OCI-LY3 (cell line): ENCODE measurements at regions not wholly inside any gene's neighbourhood (a gene's known extent, or its start where the extent isn't known, plus 50 kb on each side); places are given as distances from the start of the nearest gene placed in this dataset.

Experiments
- H2AFZ ChIP-seq: fragments of 200-600, 300-600 bp; shearing (Covaris generic); 2 replicates; pipeline ENCODE4 v1.6.0; 2014; ENCODE audit warnings: antibody characterized with exemption, low read depth, low read length
- H3K27ac ChIP-seq: fragments of 200-600, 300-600 bp; sonication (generic); 2 replicates; pipeline ENCODE4 v1.5.1; 2014; ENCODE audit warnings: mild to moderate bottlenecking, low read length, moderate library complexity, mixed read lengths
- H3K27me3 ChIP-seq: fragments of 200-600, 300-600 bp; sonication (generic); 2 replicates; pipeline ENCODE4 v1.6.1; 2014; ENCODE audit warnings: low read depth, low read length, mixed read lengths
- H3K36me3 ChIP-seq: fragments of 200-600, 300-600 bp; sonication (generic); replicated peaks from 2 replicates; pipeline ENCODE3; 2014; ENCODE audit warnings: low read depth, low read length, mixed read lengths
- H3K4me1 ChIP-seq: fragments of 300-600, 200-600 bp; sonication (generic); 2 replicates; pipeline ENCODE4 v1.6.1; 2014; ENCODE audit warnings: low read length, mixed read lengths
- H3K4me2 ChIP-seq: fragments of 200-600, 300-600 bp; sonication (generic); 2 replicates; pipeline ENCODE4 v1.6.1; 2014; ENCODE audit warnings: low read length, mixed read lengths
- H3K4me3 ChIP-seq: fragments of 300-600, 200-600 bp; sonication (generic); 2 replicates; pipeline ENCODE4 v1.5.1; 2014; ENCODE audit warnings: antibody characterized with exemption, mild to moderate bottlenecking, low read length, moderate library complexity
- H3K79me2 ChIP-seq: fragments of 300-600, 200-600 bp; shearing (Covaris generic); 2 replicates; pipeline ENCODE4 v1.6.1; 2014; ENCODE audit warnings: mild to moderate bottlenecking, low read length, mixed read lengths
- H3K9ac ChIP-seq: fragments of 300-600, 200-600 bp; shearing (Covaris generic); 2 replicates; pipeline ENCODE4 v1.6.0; 2014; ENCODE audit warnings: mild to moderate bottlenecking, low read length, moderate library complexity
- H3K9me3 ChIP-seq: fragments of 200-600, 300-600 bp; shearing (Covaris generic); 2 replicates; pipeline ENCODE4 v1.6.1; 2014; ENCODE audit warnings: low read length, mixed read lengths; ENCODE audit not compliant: insufficient read depth
- H4K20me1 ChIP-seq: fragments of 200-600, 300-600 bp; sonication (generic); 2 replicates; pipeline ENCODE4 v1.6.1; 2016; ENCODE audit warnings: low read length, mixed read lengths; ENCODE audit not compliant: insufficient read depth
- EZH2phosphoT487 ChIP-seq: fragments of 200-600 bp; shearing (Covaris generic); IDR thresholded peaks from 2 replicates; pipeline ENCODE4 v1.6.1; 2018; ENCODE audit warnings: antibody characterized with exemption, mixed run types, low read depth
- TF ChIP-seq, protein P1 (sequence below): fragments of 200-600, 300-600 bp; sonication (generic); IDR thresholded peaks from 2 replicates; pipeline ENCODE4 v1.5.1; 2014; ENCODE audit warnings: antibody characterized with exemption, low read length, low read depth

DNA sequence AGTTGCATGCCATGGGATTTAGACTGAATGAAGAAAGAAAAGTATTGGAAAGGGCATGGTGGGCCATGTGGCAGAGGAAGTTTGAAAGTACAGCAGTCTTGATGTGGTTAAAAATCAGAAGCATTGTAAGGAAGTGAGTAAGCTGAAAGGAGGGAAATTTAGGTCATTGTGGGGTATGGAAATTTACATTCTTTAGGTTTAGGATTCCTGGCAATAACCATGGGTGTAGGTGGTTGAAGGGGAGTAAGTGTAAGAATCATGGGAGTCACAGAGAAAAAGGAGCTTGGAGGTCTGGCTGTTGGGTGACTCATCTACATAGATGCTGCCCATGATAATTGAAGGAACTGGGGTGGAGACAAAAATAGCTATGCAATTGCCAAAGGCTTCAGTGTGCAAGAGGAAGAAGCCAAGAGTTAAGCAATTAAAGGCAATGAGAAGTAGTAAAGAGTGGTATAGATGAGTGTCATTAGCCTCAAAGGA is 243.8 kb upstream of the LDB2 start:
- Histone ChIP-seq H3K4me2 (no peak overlapping the region), H3K36me3 (no peaks in the 10 kb centered on the region), H3K79me2 (no peaks in the 10 kb centered on the region), H3K27ac (no peak overlapping the region), H3K4me3 (no peak overlapping the region), H3K9me3 (peaks cover 5% of the 10 kb centered on the region; the same call in 1 of the 2 replicates), H2AFZ (no peak overlapping the region), H4K20me1 (no peaks in the 10 kb centered on the region), H3K9ac (no peak overlapping the region), H3K27me3 (no peaks in the 10 kb centered on the region), H3K4me1 (no peaks in the 10 kb centered on the region)
- no peak for TF ChIP-seq EZH2phosphoT487
- TF ChIP-seq, protein P1, sequence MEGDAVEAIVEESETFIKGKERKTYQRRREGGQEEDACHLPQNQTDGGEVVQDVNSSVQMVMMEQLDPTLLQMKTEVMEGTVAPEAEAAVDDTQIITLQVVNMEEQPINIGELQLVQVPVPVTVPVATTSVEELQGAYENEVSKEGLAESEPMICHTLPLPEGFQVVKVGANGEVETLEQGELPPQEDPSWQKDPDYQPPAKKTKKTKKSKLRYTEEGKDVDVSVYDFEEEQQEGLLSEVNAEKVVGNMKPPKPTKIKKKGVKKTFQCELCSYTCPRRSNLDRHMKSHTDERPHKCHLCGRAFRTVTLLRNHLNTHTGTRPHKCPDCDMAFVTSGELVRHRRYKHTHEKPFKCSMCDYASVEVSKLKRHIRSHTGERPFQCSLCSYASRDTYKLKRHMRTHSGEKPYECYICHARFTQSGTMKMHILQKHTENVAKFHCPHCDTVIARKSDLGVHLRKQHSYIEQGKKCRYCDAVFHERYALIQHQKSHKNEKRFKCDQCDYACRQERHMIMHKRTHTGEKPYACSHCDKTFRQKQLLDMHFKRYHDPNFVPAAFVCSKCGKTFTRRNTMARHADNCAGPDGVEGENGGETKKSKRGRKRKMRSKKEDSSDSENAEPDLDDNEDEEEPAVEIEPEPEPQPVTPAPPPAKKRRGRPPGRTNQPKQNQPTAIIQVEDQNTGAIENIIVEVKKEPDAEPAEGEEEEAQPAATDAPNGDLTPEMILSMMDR = no peak

DNA sequence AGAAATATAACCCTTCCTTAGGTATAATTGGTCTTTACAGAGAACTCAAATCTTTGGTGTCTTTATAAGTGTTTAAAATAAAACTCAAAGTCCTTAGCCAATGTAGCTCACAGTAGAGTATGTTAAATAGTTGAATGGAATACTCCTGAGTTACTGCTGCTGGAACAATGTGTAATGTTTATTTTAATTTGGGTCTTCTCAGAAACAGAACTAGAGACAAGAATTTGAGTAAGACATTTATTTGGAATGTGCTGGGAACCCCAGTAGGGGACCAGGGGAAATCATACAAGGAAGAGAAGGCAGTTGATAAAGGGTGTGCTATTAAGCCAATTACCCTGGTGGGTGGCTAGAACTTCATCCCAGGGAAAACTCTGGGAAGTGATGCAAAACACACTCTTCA is 240.4 kb upstream of the LDB2 start:
- Histone ChIP-seq H2AFZ (no peak overlapping the region), H3K4me3 (no peak overlapping the region), H3K4me1 (no peaks in the 10 kb centered on the region), H3K36me3 (no peaks in the 10 kb centered on the region), H3K9ac (no peak overlapping the region), H4K20me1 (no peaks in the 10 kb centered on the region), H3K9me3 (peaks cover 5% of the 10 kb centered on the region; the same call in 1 of the 2 replicates), H3K27ac (no peak overlapping the region), H3K4me2 (no peak overlapping the region), H3K79me2 (no peaks in the 10 kb centered on the region), H3K27me3 (no peaks in the 10 kb centered on the region)
- TF ChIP-seq, protein P1 = no peak
- no peak for TF ChIP-seq EZH2phosphoT487

DNA sequence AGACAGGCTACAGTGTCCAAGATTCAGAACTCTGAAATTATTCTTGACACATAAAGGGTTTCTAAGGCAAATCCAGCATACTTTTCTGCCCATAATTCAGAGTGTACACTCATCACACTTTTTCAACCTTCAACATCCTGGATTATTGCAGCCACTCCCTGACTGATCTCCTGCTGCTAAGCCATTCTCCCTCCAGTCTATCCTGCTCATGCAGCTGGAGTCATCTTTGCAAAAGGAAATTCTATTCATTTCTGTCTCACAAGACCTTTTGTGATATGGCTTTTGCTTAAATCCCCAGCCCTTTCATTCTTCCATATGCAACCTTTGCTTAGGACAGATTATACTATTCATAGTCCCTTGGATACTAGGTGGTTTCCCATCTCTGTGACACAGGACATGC is 236.1 kb upstream of the LDB2 start:
- no peak for TF ChIP-seq EZH2phosphoT487
- TF ChIP-seq, protein P1 = no peak
- peaks cover 5% of the 10 kb centered on the region; the same call in 1 of the 2 replicates for H3K9me3 ChIP-seq
- H4K20me1 ChIP-seq = no peaks in the 10 kb centered on the region
- no peak overlapping the region for H2AFZ ChIP-seq
- H3K36me3 ChIP-seq = no peaks in the 10 kb centered on the region
- H3K4me3 ChIP-seq = no peak overlapping the region
- no peaks in the 10 kb centered on the region for H3K27me3 ChIP-seq
- no peak overlapping the region for H3K9ac ChIP-seq
- H3K27ac ChIP-seq = no peak overlapping the region
- no peak overlapping the region for H3K4me2 ChIP-seq
- no peaks in the 10 kb centered on the region for H3K79me2 ChIP-seq
- no peaks in the 10 kb centered on the region for H3K4me1 ChIP-seq

DNA sequence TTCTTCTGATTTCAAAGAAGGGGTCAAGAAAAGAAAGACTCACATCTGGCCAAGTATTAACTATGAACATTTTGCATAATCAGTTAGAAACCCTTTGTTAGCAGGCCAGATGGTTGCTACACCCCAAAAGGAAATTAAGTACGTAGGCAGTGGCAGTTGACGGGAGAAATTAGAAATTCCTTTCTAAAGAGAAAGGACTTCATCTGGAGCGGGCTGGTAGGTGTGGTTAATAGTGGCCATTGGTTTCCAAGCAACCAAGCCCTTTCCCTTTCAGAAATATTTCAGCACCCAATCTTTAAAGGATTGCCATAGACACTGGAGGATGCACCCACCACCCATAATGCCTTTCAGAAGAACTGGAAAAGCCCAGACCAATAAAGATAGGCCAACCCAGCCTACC is 235.7 kb upstream of the LDB2 start:
- TF ChIP-seq, protein P1 = no peak
- no peak for TF ChIP-seq EZH2phosphoT487
- H3K27me3 ChIP-seq = no peaks in the 10 kb centered on the region
- no peaks in the 10 kb centered on the region for H3K4me1 ChIP-seq
- no peak overlapping the region for H3K27ac ChIP-seq
- H3K79me2 ChIP-seq = no peaks in the 10 kb centered on the region
- H3K4me3 ChIP-seq = no peak overlapping the region
- peaks cover 4% of the 10 kb centered on the region; the same call in 1 of the 2 replicates for H3K9me3 ChIP-seq
- H4K20me1 ChIP-seq = no peaks in the 10 kb centered on the region
- H2AFZ ChIP-seq = no peak overlapping the region
- no peak overlapping the region for H3K9ac ChIP-seq
- H3K36me3 ChIP-seq = no peaks in the 10 kb centered on the region
- H3K4me2 ChIP-seq = no peak overlapping the region
